ENCODE measurements at regions not wholly inside any gene's neighbourhood (a gene's known extent, or its start where the extent isn't known, plus 50 kb on each side); places are given as distances from the start of the nearest gene placed in this dataset.

GRCh38 chr11:19560156-19560555 lies 152.5 kb upstream of the NAV2 start:
- no peak for DNase-seq (ENCODE audit: low read depth in 2 of 2)

- no peak for DNase-seq (ENCODE audit: low read depth in 2 of 2)
Measured at GRCh38 chr11:19559746-19560145, 152.9 kb upstream of the NAV2 start.

DNA sequence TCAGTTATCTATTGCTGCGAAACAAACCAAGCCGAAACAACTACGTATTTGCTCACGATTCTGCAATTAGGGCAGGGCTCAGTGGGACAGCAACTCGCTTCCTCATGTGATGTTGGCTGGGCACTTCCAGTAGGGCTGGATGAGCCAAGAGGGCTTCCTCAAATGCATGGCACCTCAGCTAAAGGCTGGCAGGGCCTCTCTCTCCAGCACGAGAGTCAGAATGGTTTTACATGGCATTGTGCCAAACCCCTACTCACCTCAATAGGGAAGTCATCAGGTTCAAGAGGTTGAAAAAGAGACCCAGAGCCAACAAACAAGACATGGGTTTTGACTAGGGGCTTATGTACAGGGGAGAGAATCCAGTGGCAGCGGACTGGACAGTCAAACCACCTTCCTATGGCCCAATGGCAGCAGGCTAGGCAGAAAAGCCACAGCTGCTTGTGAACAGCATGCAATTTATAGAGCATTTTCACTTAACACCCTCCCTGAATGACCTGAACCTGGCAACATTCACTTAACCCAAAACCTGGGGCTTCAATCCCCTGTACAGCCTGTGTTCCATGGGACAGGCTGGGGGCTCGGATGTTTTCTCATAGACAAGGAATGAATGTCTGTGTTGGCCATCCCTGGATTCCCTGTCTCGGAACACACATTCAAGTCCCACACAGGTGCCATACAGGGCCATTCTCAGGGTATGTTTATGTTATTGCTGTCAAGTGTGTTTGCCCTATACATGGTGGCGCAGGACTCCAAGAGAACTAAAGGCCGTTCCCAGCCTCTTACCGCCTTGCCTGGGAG lies 154.2 kb upstream of the NAV2 start:
- no peak for DNase-seq (ENCODE audit: low read depth in 2 of 2)

- peak; percentile 10 to 27 for DNase-seq (ENCODE audit: low read depth in 2 of 2)
Measured at GRCh38 chr11:19557720-19558140, 154.9 kb upstream of the NAV2 start.

DNA sequence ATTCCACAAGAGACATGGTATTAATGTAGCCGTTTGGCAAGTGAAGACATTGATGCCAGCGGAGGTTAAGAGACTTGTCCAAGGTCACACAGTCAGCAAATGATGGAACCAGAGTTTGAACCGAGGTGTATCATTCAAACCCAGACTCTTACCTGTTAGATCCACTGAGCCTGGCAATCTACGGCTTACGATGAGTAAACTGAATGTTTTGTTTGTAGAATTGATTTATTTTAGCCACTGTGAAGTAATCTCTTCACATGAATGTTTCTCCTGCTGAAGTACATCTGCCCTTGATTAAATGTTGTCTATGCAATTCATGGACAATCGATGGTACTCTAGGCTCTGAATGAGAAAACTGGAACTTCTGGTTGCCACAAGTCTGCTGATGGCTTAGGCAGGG lies 155.5 kb upstream of the NAV2 start:
- DNase-seq (ENCODE audit: low read depth in 2 of 2) = no peak

DNA sequence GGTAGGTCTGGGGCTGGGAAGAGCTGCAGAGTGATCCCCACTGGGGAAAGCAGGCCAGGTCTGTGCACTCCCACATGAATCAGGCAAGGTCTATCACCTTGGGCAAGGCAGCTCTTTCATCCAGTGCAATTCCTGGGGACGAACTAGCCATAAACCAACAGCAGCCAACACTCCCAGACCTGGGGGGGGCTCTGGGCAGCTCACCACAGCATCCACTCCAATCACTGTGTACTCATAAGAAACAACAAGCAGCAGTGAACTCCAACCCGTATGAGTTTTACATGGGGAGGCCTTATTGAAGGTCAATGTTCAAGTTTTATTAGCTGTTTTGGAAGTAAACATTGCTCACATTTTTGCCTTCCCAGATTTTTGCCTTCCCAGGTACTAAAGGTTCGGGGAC lies 157.4 kb upstream of the NAV2 start:
- no peak for DNase-seq (ENCODE audit: low read depth in 2 of 2)

DNA sequence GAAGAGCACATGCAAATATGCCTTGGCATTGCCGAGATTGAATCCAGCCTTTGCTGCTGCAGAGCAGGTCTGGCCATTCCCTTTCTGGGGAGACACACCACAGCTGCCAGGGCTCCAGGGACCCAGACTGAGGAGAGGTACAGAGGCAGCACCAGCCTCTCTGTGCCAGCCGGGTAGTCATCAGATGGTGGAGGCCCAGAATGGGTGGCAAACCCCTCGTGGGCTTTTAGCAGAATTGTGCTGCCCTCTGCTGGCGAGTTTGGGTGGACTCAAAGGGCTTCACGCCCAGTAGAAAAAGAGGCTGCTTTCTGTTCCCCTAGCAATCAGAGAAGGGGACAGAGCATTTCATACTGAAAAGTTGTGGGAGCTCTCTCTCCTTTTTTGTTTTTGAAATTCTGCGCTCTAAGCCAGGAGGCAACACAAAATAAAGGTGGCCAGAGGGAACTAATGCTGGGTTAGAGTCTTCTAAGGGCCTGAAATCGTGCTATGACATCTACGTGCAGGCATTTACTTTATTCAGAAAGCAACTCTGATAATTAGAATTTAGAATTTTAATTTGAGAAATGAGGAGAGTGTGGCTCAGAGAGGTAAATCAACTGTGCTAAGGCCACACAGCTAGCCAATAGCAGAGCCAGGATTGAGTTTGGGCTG lies 158.8 kb upstream of the NAV2 start:
- DNase-seq (ENCODE audit: low read depth in 2 of 2) = peak; percentile 20 to 30

DNA sequence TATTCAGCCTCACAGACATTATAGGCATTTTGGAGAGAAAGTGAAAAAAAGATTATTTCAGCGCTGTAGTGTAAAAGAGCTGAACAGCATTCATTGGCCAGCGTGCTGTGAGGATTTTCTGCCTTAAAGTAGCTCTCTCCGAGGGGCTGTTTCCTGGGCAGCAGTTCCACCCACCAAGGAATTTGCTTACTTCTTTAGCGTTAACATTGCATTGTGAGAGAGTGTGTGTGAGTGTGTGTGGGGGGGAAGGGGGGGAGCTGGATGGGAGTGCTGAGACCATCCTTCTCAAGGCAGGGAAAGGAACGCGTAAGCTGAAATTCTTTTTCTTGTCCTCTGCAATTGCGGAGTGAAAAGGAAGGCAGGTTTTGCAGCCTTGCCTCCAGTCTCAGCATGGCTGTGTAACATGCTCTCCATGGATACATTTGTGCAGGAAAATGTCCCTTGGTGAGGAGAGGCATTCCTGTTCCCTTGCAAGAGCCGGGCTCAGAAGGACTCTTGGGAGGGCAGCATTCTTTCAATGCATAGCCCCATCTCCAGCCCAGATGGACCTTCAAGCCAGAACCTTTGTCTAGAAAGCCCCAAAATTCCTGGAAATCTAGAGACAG lies 159.9 kb upstream of the NAV2 start:
- DNase-seq (ENCODE audit: low read depth in 2 of 2) = no peak

DNA sequence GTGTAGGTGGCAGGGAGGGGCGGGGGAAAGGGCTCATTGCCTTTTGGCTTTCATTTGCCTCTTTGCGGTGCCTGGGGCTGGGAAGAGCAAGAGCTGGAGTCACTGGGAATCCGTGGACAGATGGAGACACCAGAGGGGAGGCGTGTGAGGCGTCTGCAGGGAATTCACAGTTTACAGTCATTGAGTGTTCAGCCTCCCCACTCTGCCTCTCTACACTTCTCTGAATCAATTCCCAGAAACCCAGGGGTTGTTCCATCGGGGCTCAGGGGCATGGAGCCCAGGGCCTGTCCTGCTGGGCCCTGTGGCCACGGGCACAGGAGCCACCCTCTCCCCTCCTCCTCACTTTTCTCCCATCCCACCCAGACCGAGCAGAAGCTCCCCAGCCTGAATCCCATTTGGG lies 160.5 kb upstream of the NAV2 start:
- DNase-seq (ENCODE audit: low read depth in 2 of 2) = no peak

DNA sequence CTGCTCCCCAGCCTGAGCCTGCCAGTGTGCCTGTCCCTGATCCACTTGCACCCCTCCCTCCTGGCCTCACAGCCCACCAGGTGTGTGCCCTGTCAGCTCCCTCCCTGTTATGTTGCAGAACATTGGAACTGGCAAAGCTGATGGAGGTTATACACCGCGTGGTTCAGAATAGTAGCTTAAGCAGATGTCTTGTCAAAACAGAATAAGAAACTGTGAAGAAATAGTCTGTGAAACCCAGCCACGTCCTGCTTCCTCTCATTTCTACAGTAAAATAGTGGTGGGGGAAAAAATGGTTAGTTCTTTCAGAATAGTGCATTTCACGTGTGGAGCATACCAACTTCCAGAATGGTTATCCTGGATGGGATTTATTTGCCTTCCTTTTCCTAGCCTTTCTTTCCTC lies 161.2 kb upstream of the NAV2 start:
- DNase-seq (ENCODE audit: low read depth in 2 of 2) = no peak

- DNase-seq (ENCODE audit: low read depth in 2 of 2) = no peak
Measured at GRCh38 chr11:19547044-19547443, 165.6 kb upstream of the NAV2 start.

DNA sequence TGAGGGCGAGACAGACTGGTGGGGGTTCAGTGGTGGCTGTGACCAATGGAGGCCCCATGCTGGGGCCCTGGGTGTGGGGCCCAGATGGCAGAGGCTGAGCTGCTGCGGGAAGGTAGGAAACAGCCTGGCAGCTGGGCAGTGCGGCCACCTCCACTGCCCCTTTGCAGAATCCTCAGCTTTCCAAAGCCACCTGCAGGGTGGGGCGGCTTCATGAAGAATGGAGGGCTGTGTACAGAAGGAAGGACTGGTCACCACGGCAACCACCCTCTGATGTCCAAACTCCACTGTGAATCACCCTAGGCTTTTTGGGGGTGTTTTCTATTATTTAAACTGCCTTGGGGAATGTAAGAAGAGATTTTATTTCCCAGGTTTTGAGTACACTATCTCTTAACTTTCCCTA lies 166.3 kb upstream of the NAV2 start:
- DNase-seq (ENCODE audit: low read depth in 2 of 2) = no peak

DNA sequence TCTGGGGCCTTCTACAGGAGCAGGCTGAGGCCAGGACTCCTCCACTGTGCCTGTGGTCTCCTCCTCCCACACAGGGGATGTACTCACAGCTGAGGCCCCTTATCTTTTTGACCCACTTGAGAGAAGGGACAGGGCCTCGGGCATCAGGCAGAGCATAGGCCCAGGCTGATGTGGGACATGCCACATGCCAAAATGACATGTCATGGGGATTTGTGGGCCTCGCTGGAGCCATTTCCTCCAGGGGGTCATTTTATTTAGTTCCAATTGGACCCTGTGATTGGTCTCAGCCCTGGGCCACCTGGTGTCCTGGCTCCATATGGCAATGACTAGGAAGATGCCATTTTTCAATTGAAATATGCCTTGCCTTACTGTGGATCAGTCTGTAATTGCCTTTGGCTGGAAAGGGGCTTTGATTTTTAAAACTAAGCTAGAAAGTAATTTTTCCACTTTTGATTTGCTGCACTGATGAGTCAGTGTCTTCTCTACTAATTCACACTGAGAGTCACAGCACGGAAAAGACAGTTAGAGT lies 171.1 kb upstream of the NAV2 start:
- no peak for DNase-seq (ENCODE audit: low read depth in 2 of 2)

DNA sequence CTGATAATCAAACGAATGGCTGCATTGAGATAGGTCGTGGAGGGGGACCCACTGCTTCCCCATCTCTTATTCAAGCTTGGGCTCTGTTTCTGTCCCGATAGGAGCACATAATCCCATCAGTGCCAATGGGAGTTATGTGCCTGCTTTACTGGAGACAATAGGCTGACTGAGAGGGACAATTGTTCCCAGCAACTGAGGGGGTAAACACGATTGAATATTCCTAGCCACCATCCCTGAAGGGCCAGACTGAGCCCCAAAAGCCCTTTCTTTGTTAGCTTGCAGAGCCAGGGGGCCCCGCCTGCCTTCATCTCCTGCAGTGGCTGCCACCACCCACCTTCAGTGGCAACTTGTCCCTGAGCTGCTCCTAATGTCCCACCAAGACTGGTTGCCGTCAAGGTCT lies 172.8 kb upstream of the NAV2 start:
- no peak for DNase-seq (ENCODE audit: low read depth in 2 of 2)

DNA sequence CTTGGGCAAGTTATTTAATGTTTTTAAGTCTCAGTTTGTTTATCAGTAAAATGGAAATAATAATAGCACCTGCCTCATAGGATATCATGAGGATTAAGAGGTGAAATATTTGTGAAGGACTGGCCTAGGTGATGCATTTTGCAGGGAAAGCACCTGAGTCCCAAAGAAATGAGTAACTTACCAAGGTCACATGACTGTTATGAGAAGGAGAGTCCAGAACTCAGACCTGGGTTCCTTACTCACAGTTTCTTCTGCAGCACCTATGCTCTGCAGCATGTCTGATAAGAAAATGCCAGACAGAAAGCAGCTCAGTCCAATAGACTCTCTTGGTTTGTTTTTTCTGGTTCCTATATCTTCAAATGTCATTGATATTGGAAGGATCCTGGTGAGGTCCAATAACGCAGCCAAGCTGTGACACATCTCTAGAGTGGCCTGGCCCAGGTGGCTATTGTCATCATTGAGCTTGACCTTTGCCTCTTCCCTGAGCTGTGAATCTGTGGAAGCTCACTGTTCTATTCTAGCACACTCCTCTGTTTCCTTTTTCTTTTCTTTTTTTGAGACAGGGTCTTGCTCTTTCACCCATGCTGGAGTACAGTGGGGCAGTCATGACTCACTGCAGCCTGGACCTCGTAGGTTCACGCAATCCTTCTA lies 174.7 kb upstream of the NAV2 start:
- no peak for DNase-seq (ENCODE audit: low read depth in 2 of 2)

GRCh38 chr11:19536131-19536530 lies 176.5 kb upstream of the NAV2 start:
- no peak for DNase-seq (ENCODE audit: low read depth in 2 of 2)

GRCh38 chr11:19530505-19530904 lies 182.1 kb upstream of the NAV2 start:
- no peak for DNase-seq (ENCODE audit: low read depth in 2 of 2)

- no peak for DNase-seq (ENCODE audit: low read depth in 2 of 2)
Measured at GRCh38 chr11:19526119-19526518, 186.5 kb upstream of the NAV2 start.

DNA sequence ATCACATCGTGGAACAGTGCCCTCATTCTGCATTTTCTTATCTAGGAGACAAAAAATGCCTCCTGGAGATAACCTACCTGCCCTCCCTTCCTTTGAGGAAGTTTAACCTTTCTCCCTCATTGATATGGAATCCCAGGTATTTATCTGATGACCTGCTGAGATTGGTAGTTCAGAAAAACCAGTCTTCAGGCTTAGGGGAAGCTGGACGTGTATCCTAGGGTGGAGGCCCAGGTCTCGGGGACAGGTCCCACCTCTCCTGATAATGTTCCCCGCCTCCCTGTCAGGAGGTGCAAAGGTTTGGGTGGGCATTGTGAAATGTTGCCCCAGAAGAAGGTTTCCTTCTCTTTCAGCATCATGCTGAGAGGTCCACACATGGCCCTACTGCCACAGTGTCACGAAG lies 186.9 kb upstream of the NAV2 start:
- no peak for DNase-seq (ENCODE audit: low read depth in 2 of 2)

GRCh38 chr11:19525276-19525675 lies 187.4 kb upstream of the NAV2 start:
- DNase-seq (ENCODE audit: low read depth in 2 of 2) = no peak

GRCh38 chr11:19524171-19524671 lies 188.4 kb upstream of the NAV2 start:
- DNase-seq (ENCODE audit: low read depth in 2 of 2) = no peak

DNA sequence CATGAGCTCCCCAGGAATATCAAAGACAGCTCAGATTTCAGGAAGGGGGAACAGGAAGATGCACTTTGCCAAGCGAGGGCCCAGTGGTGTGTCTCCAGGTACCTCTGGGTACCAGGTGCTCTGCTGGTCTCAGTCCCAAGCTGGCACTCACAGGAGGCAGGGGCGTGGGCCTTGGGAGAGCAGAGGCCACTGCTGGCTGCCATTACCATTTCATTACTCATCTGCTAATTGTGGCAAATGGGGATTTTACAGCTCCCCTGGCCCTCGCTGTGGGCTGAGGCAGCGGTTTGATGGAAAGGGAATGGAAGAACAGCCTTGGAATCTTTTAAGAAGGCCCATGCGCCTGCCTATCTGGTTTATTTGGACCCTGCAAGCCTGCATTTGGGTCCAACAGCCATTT lies 192.0 kb upstream of the NAV2 start:
- no peak for DNase-seq (ENCODE audit: low read depth in 2 of 2)

Measured in stimulated activated CD8-positive, alpha-beta memory T cell treated with anti-CD3 and anti-CD28 coated beads, Interleukin-15, amount 100 ng/mL, for 4 hours (primary cell).